ENCODE measurements at regions not wholly inside any gene's neighbourhood (a gene's known extent, or its start where the extent isn't known, plus 50 kb on each side); places are given as distances from the start of the nearest gene placed in this dataset.

DNA sequence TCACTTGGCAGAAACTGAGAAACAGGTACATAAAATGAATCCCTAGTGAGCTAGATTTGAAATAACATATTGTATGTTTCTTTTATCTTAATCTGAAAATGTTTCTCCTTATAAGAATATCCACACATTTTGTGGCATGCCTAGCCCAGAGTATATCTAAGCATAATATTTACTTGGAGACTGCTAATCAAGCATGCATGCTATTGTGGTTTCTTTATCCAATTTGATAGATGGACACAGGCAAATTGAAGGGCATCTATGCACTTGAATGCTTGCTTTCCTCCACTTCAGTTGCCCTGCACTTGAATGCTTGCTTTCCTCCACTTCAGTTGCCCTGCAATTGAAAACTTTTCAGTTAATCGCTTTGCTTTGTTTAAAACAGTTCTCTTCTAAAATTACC lies 729.8 kb downstream of the TBC1D32 start:
- TF ChIP-seq, protein P1, sequence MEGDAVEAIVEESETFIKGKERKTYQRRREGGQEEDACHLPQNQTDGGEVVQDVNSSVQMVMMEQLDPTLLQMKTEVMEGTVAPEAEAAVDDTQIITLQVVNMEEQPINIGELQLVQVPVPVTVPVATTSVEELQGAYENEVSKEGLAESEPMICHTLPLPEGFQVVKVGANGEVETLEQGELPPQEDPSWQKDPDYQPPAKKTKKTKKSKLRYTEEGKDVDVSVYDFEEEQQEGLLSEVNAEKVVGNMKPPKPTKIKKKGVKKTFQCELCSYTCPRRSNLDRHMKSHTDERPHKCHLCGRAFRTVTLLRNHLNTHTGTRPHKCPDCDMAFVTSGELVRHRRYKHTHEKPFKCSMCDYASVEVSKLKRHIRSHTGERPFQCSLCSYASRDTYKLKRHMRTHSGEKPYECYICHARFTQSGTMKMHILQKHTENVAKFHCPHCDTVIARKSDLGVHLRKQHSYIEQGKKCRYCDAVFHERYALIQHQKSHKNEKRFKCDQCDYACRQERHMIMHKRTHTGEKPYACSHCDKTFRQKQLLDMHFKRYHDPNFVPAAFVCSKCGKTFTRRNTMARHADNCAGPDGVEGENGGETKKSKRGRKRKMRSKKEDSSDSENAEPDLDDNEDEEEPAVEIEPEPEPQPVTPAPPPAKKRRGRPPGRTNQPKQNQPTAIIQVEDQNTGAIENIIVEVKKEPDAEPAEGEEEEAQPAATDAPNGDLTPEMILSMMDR (IDR thresholded peaks at IDR 0.05; ENCODE audit: low read depth, low read length, missing control alignments): no peak
- no peak overlapping the region for H3K4me3 ChIP-seq (ENCODE audit: low read depth, low read length)
- no peak for DNase-seq (ENCODE audit: low read depth)

DNA sequence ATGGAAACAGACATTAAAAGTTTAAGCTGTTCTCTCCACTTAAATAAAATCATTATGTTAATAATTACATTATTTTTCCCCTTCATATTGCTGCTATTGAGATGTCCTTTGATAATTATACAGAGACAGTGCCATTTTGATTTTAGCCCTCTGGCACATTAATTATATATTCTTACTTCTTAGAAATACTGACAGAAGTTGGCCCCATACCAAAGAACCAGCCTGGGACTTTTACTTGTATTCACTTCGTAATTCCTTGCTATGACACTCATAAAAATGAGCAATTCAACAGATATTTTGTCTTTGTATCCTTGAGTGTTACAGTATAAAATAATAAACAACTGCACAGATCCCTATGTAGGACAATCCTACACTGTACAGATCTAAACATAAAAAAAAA lies 743.7 kb downstream of the TBC1D32 start:
- no peak overlapping the region for H3K4me3 ChIP-seq (ENCODE audit: low read depth, low read length)
- TF ChIP-seq, protein P1 (IDR thresholded peaks at IDR 0.05; ENCODE audit: low read depth, low read length, missing control alignments): no peak
- DNase-seq (ENCODE audit: low read depth): no peak

DNA sequence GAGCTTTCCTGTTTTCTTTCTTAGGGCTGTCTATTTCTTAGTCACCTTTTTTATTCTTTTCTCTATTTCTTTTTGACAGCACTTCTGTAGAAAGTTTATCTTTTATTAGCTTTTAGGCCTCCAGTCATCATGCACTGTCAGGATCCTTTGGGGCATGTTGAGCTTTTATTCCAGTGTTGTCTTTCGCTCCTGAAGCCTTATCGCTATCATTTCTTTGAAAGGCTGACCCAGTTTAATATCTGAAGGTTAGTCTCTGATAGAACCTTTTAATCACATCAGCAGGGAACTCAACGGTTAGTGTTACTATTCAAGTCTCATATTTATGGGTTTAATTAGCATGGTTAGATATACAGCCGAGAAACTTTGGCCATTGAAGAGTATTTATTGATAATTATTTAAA lies 745.9 kb downstream of the TBC1D32 start:
- DNase-seq (ENCODE audit: low read depth): no peak
- H3K4me3 ChIP-seq (ENCODE audit: low read depth, low read length): no peak overlapping the region
- TF ChIP-seq, protein P1 (IDR thresholded peaks at IDR 0.05; ENCODE audit: low read depth, low read length, missing control alignments): no peak

DNA sequence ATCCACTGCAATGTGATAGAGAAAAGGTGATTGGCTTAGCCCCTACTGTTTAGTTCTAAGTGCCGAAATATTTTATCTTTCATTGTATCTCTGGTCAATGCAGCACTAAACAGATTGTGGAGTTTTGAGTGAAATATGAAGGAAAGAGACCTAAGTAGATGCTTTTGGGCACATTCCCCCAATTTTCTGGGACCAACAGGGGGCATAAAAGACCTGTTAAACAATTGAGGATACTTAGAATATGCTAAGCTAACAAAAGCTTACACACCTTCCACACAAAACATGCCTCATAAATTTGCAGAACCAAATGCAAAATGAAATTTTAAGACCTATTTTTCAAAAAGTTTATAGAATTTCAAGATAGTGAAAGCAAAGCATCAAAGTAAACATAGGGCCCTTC lies 746.9 kb downstream of the TBC1D32 start:
- H3K4me3 ChIP-seq (ENCODE audit: low read depth, low read length): no peak overlapping the region
- DNase-seq (ENCODE audit: low read depth): no peak
- TF ChIP-seq, protein P1 (IDR thresholded peaks at IDR 0.05; ENCODE audit: low read depth, low read length, missing control alignments): no peak

DNA sequence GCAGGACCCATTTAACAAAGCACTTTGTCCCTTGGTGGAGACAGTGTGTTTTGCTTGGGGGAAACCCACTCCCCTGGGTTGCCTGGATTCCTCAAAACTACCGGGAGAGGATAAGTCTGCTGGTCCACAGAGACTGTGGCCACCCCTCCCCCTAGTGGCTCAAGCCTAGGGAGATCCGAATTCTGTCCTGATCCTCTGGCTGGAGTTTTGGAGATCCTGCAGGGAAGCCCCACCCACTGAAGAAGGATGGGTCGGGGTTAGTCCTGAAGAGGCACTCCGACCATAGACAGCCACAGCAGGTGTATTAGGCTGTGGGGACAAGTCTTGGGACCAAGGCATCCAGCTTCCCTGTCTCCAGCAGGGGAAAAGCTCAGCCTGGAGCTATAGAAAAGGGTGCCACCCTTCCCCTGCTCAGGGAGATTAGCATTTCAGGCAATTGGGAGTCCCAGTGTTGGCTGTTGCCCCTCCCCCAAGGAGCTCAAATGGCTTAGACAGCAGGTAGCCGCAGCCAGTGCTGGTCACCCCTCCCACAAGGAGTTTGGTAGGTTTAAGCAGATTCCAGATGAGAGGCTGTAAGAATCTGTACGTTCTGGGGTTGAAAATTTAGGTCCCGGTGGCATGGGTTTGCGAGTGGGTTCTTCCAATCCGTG lies 750.0 kb downstream of the TBC1D32 start:
- no peak overlapping the region for H3K4me3 ChIP-seq (ENCODE audit: low read depth, low read length)
- DNase-seq (ENCODE audit: low read depth): no peak
- TF ChIP-seq, protein P1 (IDR thresholded peaks at IDR 0.05; ENCODE audit: low read depth, low read length, missing control alignments): no peak

DNA sequence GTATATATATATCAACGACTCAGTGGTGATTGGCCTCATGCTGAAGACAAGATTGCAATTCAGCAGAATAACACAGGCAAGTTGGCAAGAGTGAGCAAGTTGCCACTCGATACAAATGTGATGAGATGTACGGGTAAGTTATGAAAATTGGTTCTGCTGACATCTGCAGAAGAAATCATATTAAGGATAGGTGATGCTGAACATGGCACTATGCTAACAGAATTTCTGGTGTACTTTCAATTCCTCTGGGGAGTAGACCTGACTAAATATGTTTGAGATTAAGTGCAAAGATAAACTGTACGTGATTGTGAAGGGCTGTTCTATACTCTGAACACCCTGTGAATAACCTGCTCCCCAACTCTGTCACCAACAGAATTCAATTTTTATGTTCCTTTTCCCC lies 758.2 kb downstream of the TBC1D32 start:
- no peak overlapping the region for H3K4me3 ChIP-seq (ENCODE audit: low read depth, low read length)
- TF ChIP-seq, protein P1 (IDR thresholded peaks at IDR 0.05; ENCODE audit: low read depth, low read length, missing control alignments): no peak
- no peak for DNase-seq (ENCODE audit: low read depth)

DNA sequence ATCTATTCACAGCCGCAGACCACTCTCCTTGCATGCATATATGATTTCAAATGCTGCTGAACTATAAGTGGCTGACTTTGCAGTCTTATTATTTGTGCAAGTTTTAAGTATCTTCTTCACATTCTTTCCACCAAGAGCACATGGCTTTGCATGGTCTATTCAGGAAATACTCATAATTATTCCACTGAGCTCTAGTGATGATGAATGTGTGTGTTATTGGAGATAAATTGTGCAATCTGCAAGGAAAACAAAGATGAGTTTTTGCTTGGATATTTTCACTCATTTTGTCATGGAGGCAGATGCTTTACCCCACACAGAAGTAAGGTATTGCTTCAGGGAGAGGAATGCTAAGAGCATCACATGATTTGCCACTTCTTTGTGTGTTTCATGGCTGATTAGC lies 764.6 kb downstream of the TBC1D32 start:
- no peak for DNase-seq (ENCODE audit: low read depth)
- no peak overlapping the region for H3K4me3 ChIP-seq (ENCODE audit: low read depth, low read length)
- TF ChIP-seq, protein P1 (IDR thresholded peaks at IDR 0.05; ENCODE audit: low read depth, low read length, missing control alignments): no peak
